T-cell (primary cell): ENCODE measurements at regions not wholly inside any gene's neighbourhood (a gene's known extent, or its start where the extent isn't known, plus 50 kb on each side); places are given as distances from the start of the nearest gene placed in this dataset.

Source experiments
- ATAC-seq, 4 experiments: fragments of 200-7000 bp in 3 of 4; fragments of 150-1000 bp in 1 of 4; cut with Tn5 transposase; replicated peaks in 1 of 4; 1 replicate in 3 of 4; 2 replicates in 1 of 4; pipeline ENCODE4 v1.10.0; 2021; ENCODE audit warnings: moderate library complexity in 3 of 4, mild to moderate bottlenecking in 2 of 4, moderate number of reproducible peaks in 1 of 4
- CTCF ChIA-PET, 2 donors: fragments of 300-600 bp; sonication (Branson Sonifier 250); formaldehyde crosslinking; loops; one replicate each; lab custom pipeline; 2022; ENCODE audit warnings: antibody characterized with exemption in 2 of 2; lab: Charles Lee
- POLR2A ChIA-PET, 2 donors: fragments of 300-600 bp; sonication (Branson Sonifier 250); formaldehyde crosslinking; loops; one replicate each; lab custom pipeline; 2022; ENCODE audit warnings: antibody characterized with exemption in 2 of 2; lab: Charles Lee
- DNase-seq, 35 experiments: peaks; one replicate each; pipeline versions ENCODE4 v3.0.0 to v3.0.0-alpha.2; 2013 to 2023
- H3K27ac ChIP-seq: one replicate; pipeline ENCODE4 v1.5.1; 2013; ENCODE audit warnings: low read length
- H3K27me3 ChIP-seq, 2 experiments: replicated peaks in 1 of 2; 1 replicate in 1 of 2; 2 replicates in 1 of 2; pipeline versions ENCODE4 v1.6.1 to v1.7.0; 2013; ENCODE audit warnings: low read length in 1 of 2, mixed read lengths in 1 of 2; ENCODE audit not compliant: control insufficient read depth in 2 of 2, insufficient read depth in 2 of 2; ENCODE audit errors: extremely low read depth in 1 of 2
- H3K36me3 ChIP-seq, 2 donors: 1 replicate in 1 of 2; 2 replicates in 1 of 2; pipeline versions ENCODE4 v1.6.1 to v1.7.0; 2013; ENCODE audit warnings: low read length in 1 of 2; ENCODE audit not compliant: control insufficient read depth in 2 of 2, insufficient read depth in 1 of 2; ENCODE audit errors: extremely low read depth in 1 of 2
- H3K4me1 ChIP-seq, 2 experiments: 1 replicate in 1 of 2; 2 replicates in 1 of 2; pipeline versions ENCODE4 v1.6.1 to v1.7.0; 2013; ENCODE audit warnings: low read length in 2 of 2, mixed read lengths in 1 of 2; ENCODE audit not compliant: insufficient read depth in 2 of 2, control insufficient read depth in 1 of 2; ENCODE audit errors: extremely low read depth in 1 of 2
- H3K4me3 ChIP-seq, 2 donors: 1 replicate in 1 of 2; 2 replicates in 1 of 2; pipeline versions ENCODE4 v1.5.1 to v1.7.0; 2013; ENCODE audit warnings: mild to moderate bottlenecking in 2 of 2, low read length in 1 of 2, moderate library complexity in 1 of 2; ENCODE audit not compliant: control insufficient read depth in 1 of 2; ENCODE audit errors: extremely low read depth in 1 of 2
- H3K9me3 ChIP-seq: 2 replicates; pipeline ENCODE4 v1.7.0; 2013
- H3K27ac Mint-ChIP-seq, 2 donors: one replicate each; pipeline ENCODE4 v1.8.0; 2020 to 2021; ENCODE audit warnings: mild to moderate bottlenecking in 2 of 2, mixed read lengths in 2 of 2
- H3K27me3 Mint-ChIP-seq, 2 donors: one replicate each; pipeline ENCODE4 v1.8.0; 2021 to 2022; ENCODE audit warnings: mixed read lengths in 2 of 2
- H3K36me3 Mint-ChIP-seq: one replicate; pipeline ENCODE4 v1.8.0; 2021; ENCODE audit warnings: mixed read lengths
- H3K4me1 Mint-ChIP-seq, 3 donors: one replicate each; pipeline ENCODE4 v1.8.0; 2020 to 2022; ENCODE audit warnings: mixed read lengths in 3 of 3, mild to moderate bottlenecking in 1 of 3
- H3K4me3 Mint-ChIP-seq, 3 donors: one replicate each; pipeline ENCODE4 v1.8.0; 2020 to 2022; ENCODE audit warnings: mild to moderate bottlenecking in 3 of 3, mixed read lengths in 3 of 3, moderate library complexity in 3 of 3
- H3K9me3 Mint-ChIP-seq, 3 donors: one replicate each; pipeline ENCODE4 v1.8.0; 2020 to 2022; ENCODE audit warnings: mixed read lengths in 3 of 3
- WGBS: methylation state at CpG from one replicate; pipeline ENCODE4 v1.1.5; 2013; ENCODE audit warnings: missing lambda C conversion rate; ENCODE audit not compliant: insufficient coverage; 5-methylcytosine and 5-hydroxymethylcytosine counted together

GRCh38 chr3:78455712-78456433 is 1311.9 kb downstream of the ROBO1 start:
- no peaks in the 10 kb centered on the region for H3K36me3 ChIP-seq
- Mint-ChIP-seq H3K9me3 (peaks cover 12 to 29% (median 13%) of the 10 kb centered on the region in 3 donors), H3K27me3 (no peaks in the 10 kb centered on the region), H3K36me3 (no peaks in the 10 kb centered on the region), H3K4me3 (no peak overlapping the region), H3K4me1 (no peaks in the 10 kb centered on the region), H3K27ac (no peak overlapping the region)
- H3K9me3 ChIP-seq: no peaks in the 10 kb centered on the region
- no peak for ATAC-seq
- no peak overlapping the region for H3K4me3 ChIP-seq
- H3K27me3 ChIP-seq: no peaks in the 10 kb centered on the region
- DNase-seq: no peak
- no peaks in the 10 kb centered on the region for H3K4me1 ChIP-seq
- CTCF ChIA-PET: no interaction called here
- 57% methylated on average over 1 of the region's 2 CpGs for WGBS
- POLR2A ChIA-PET: no interaction called here
- H3K27ac ChIP-seq: no peak overlapping the region

- no peaks in the 10 kb centered on the region for H3K4me1 ChIP-seq
- no peak for ATAC-seq
- Mint-ChIP-seq H3K4me3 (no peak overlapping the region), H3K4me1 (no peaks in the 10 kb centered on the region), H3K27ac (no peak overlapping the region), H3K36me3 (no peaks in the 10 kb centered on the region), H3K9me3 (peaks cover 20 to 42% (median 25%) of the 10 kb centered on the region in 3 donors), H3K27me3 (no peaks in the 10 kb centered on the region)
- no peak overlapping the region for H3K4me3 ChIP-seq
- ChIA-PET POLR2A (no interaction called here), CTCF (no interaction called here)
- 94% methylated on average over 2 of the region's 2 CpGs for WGBS
- no peaks in the 10 kb centered on the region for H3K36me3 ChIP-seq
- H3K27ac ChIP-seq: no peak overlapping the region
- no peaks in the 10 kb centered on the region for H3K27me3 ChIP-seq
- no peaks in the 10 kb centered on the region for H3K9me3 ChIP-seq
- DNase-seq: no peak
Measured at GRCh38 chr3:78459796-78460195, 1308.0 kb downstream of the ROBO1 start.

- ChIA-PET CTCF (no interaction called here), POLR2A (no interaction called here)
- no peak overlapping the region for H3K27ac ChIP-seq
- H3K27me3 Mint-ChIP-seq: no peaks in the 10 kb centered on the region
- no peaks in the 10 kb centered on the region for H3K4me1 Mint-ChIP-seq
- H3K36me3 Mint-ChIP-seq: no peaks in the 10 kb centered on the region
- H3K4me3 Mint-ChIP-seq: no peak overlapping the region
- H3K9me3 Mint-ChIP-seq: peaks cover 21 to 52% (median 31%) of the 10 kb centered on the region in 3 donors
- H3K27me3 ChIP-seq: no peaks in the 10 kb centered on the region
- no peaks in the 10 kb centered on the region for H3K36me3 ChIP-seq
- no peaks in the 10 kb centered on the region for H3K4me1 ChIP-seq
- no peak for ATAC-seq
- DNase-seq: no peak
- H3K4me3 ChIP-seq: no peak overlapping the region
- H3K9me3 ChIP-seq: no peaks in the 10 kb centered on the region
- WGBS: 67% methylated on average over 1 of the region's 2 CpGs
- no peak overlapping the region for H3K27ac Mint-ChIP-seq
Measured at GRCh38 chr3:78462021-78462420, 1305.8 kb downstream of the ROBO1 start.

- CTCF ChIA-PET: no interaction called here
- no peak overlapping the region for H3K4me3 Mint-ChIP-seq
- H3K9me3 Mint-ChIP-seq: peaks cover 11 to 45% (median 13%) of the 10 kb centered on the region in 3 donors
- Histone ChIP-seq H3K9me3 (no peaks in the 10 kb centered on the region), H3K36me3 (no peaks in the 10 kb centered on the region), H3K4me1 (no peaks in the 10 kb centered on the region), H3K27me3 (no peaks in the 10 kb centered on the region), H3K4me3 (no peak overlapping the region), H3K27ac (no peak overlapping the region)
- no peaks in the 10 kb centered on the region for H3K36me3 Mint-ChIP-seq
- H3K27me3 Mint-ChIP-seq: no peaks in the 10 kb centered on the region
- ATAC-seq (no peak), DNase-seq (no peak)
- POLR2A ChIA-PET: no interaction called here
- no peaks in the 10 kb centered on the region for H3K4me1 Mint-ChIP-seq
- no CpG with 5 or more reads among the region's 3 CpGs for WGBS
- no peak overlapping the region for H3K27ac Mint-ChIP-seq
Measured at GRCh38 chr3:78476076-78476475, 1291.7 kb downstream of the ROBO1 start.

- no peak overlapping the region for H3K27ac Mint-ChIP-seq
- ChIA-PET CTCF (no interaction called here), POLR2A (interaction anchor here in 1 of 2 donors (0.6 kb wide), 1 partner anchor 1487 kb away, joined by 3 read pairs; no protein-coding TSS in a partner anchor)
- Histone ChIP-seq H3K27ac (no peak overlapping the region), H3K4me3 (no peak overlapping the region), H3K36me3 (no peaks in the 10 kb centered on the region), H3K9me3 (no peaks in the 10 kb centered on the region), H3K27me3 (no peaks in the 10 kb centered on the region), H3K4me1 (no peaks in the 10 kb centered on the region)
- no peak for DNase-seq
- peaks cover 0 to 17% (median 4%) of the 10 kb centered on the region in 3 donors for H3K9me3 Mint-ChIP-seq
- no peaks in the 10 kb centered on the region for H3K36me3 Mint-ChIP-seq
- no peaks in the 10 kb centered on the region for H3K4me1 Mint-ChIP-seq
- H3K27me3 Mint-ChIP-seq: no peaks in the 10 kb centered on the region
- no peak for ATAC-seq
- H3K4me3 Mint-ChIP-seq: no peak overlapping the region
- 85% methylated on average over 11 of the region's 11 CpGs for WGBS
Measured at GRCh38 chr3:78481050-78481449, 1286.7 kb downstream of the ROBO1 start.

GRCh38 chr3:78483090-78483489 is 1284.7 kb downstream of the ROBO1 start:
- DNase-seq (no peak), ATAC-seq (no peak)
- POLR2A ChIA-PET: no interaction called here
- H3K4me1 Mint-ChIP-seq: no peaks in the 10 kb centered on the region
- no peaks in the 10 kb centered on the region for H3K27me3 Mint-ChIP-seq
- no CpG with 5 or more reads among the region's 3 CpGs for WGBS
- no peak overlapping the region for H3K27ac Mint-ChIP-seq
- Histone ChIP-seq H3K4me1 (no peaks in the 10 kb centered on the region), H3K27me3 (no peaks in the 10 kb centered on the region), H3K4me3 (no peak overlapping the region), H3K9me3 (no peaks in the 10 kb centered on the region), H3K36me3 (no peaks in the 10 kb centered on the region), H3K27ac (no peak overlapping the region)
- no peak overlapping the region for H3K4me3 Mint-ChIP-seq
- no peaks in the 10 kb centered on the region for H3K36me3 Mint-ChIP-seq
- peaks cover 2 to 16% (median 5%) of the 10 kb centered on the region in 3 donors for H3K9me3 Mint-ChIP-seq
- CTCF ChIA-PET: no interaction called here
